Fibroblast of lung (primary cell): ENCODE measurements at regions not wholly inside any gene's neighbourhood (a gene's known extent, or its start where the extent isn't known, plus 50 kb on each side); places are given as distances from the start of the nearest gene placed in this dataset.
A peak's percentile ranks its signal among the peaks of the same experiment; 100 is the strongest.

Source experiments
- DNase-seq, 2 donors: peaks; one replicate each; pipeline versions ENCODE4 v3.0.0 to v3.0.0-alpha.2; 2010; ENCODE audit warnings: low read depth in 2 of 2
- H2AFZ ChIP-seq: 2 replicates; pipeline ENCODE4 v1.5.1; 2012; ENCODE audit warnings: low read length, control low read depth, inconsistent platforms
- H3K27ac ChIP-seq: 2 replicates; pipeline ENCODE4 v1.5.1; 2011; ENCODE audit warnings: low read length, control low read depth; ENCODE audit not compliant: insufficient read depth
- H3K27me3 ChIP-seq: 2 replicates; pipeline ENCODE4 v1.5.1; 2011; ENCODE audit warnings: mild to moderate bottlenecking, low read length; ENCODE audit not compliant: control insufficient read depth, insufficient read depth
- H3K36me3 ChIP-seq: 2 replicates; pipeline ENCODE4 v1.5.1; 2011; ENCODE audit warnings: low read length; ENCODE audit not compliant: control insufficient read depth, insufficient read depth
- H3K4me1 ChIP-seq: 2 replicates; pipeline ENCODE4 v1.5.1; 2011; ENCODE audit warnings: low read length; ENCODE audit not compliant: control insufficient read depth, insufficient read depth; ENCODE audit errors: extremely low read depth
- H3K4me2 ChIP-seq: 2 replicates; pipeline ENCODE4 v1.5.1; 2011; ENCODE audit warnings: low read length, control low read depth; ENCODE audit not compliant: insufficient read depth; ENCODE audit errors: extremely low read depth
- H3K4me3 ChIP-seq, 4 experiments: fragments of 200-600 bp in 1 of 4; sonication (generic) in 1 of 4; replicated peaks in 1 of 4; 2 replicates each; pipeline ENCODE4 v1.5.1; 2011 to 2016; ENCODE audit warnings: low read length in 4 of 4, low read depth in 3 of 4, mild to moderate bottlenecking in 3 of 4, control low read depth in 2 of 4, inconsistent platforms in 1 of 4, mixed read lengths in 1 of 4; ENCODE audit not compliant: insufficient read depth in 1 of 4; ENCODE audit errors: control extremely low read depth in 1 of 4
- H3K79me2 ChIP-seq: 2 replicates; pipeline ENCODE4 v1.5.1; 2012; ENCODE audit warnings: mild to moderate bottlenecking, low read length, inconsistent platforms; ENCODE audit not compliant: control insufficient read depth, insufficient read depth
- H3K9ac ChIP-seq: 2 replicates; pipeline ENCODE4 v1.5.1; 2011; ENCODE audit warnings: mild to moderate bottlenecking, low read length, control low read depth; ENCODE audit not compliant: insufficient read depth
- H3K9me3 ChIP-seq: 2 replicates; pipeline ENCODE4 v1.5.1; 2012; ENCODE audit warnings: low read depth, low read length; ENCODE audit not compliant: control insufficient read depth, insufficient read depth
- H4K20me1 ChIP-seq: 2 replicates; pipeline ENCODE4 v1.5.1; 2011; ENCODE audit warnings: low read length; ENCODE audit not compliant: control insufficient read depth, insufficient read depth; ENCODE audit errors: extremely low read depth
- CTCF ChIP-seq, 2 donors: IDR thresholded peaks in 1 of 2; conservative IDR thresholded peaks in 1 of 2; 1 replicate in 1 of 2; 2 replicates in 1 of 2; pipeline ENCODE4 v1.5.1; 2011 to 2012; ENCODE audit warnings: low read length in 2 of 2, control low read depth in 1 of 2, inconsistent platforms in 1 of 2, low read depth in 1 of 2, mild to moderate bottlenecking in 1 of 2
- EZH2 ChIP-seq: IDR thresholded peaks from 2 replicates; pipeline ENCODE4 v1.5.1; 2012; ENCODE audit warnings: low read length, control low read depth, mild to moderate bottlenecking; ENCODE audit errors: missing control alignments

- Histone ChIP-seq H2AFZ (no peak overlapping the region), H3K4me1 (peaks cover 11% of the 10 kb centered on the region), H3K4me2 (no peak overlapping the region), H3K9me3 (no peaks in the 10 kb centered on the region), H3K36me3 (no peaks in the 10 kb centered on the region), H3K27me3 (no peaks in the 10 kb centered on the region), H3K9ac (no peak overlapping the region), H4K20me1 (no peaks in the 10 kb centered on the region), H3K79me2 (no peaks in the 10 kb centered on the region), H3K4me3 (no peak overlapping the region), H3K27ac (no peak overlapping the region)
- no peak for TF ChIP-seq EZH2
- TF ChIP-seq CTCF (conservative IDR thresholded peaks at IDR 0.05 in 1 of 2, IDR thresholded peaks at IDR 0.05 in 1 of 2; ENCODE audit: low read depth in 1 of 2, low read length in 2 of 2): no peak
- no peak for DNase-seq
Observed at GRCh38 chr18:67269206-67269605, 247.3 kb downstream of the DSEL start.

GRCh38 chr18:67268530-67268929, 248.0 kb downstream of the DSEL start:
- Histone ChIP-seq H2AFZ (no peak overlapping the region), H3K9me3 (no peaks in the 10 kb centered on the region), H3K4me3 (no peak overlapping the region), H3K36me3 (no peaks in the 10 kb centered on the region), H3K9ac (no peak overlapping the region), H3K79me2 (no peaks in the 10 kb centered on the region), H3K27ac (no peak overlapping the region), H4K20me1 (no peaks in the 10 kb centered on the region), H3K4me1 (peaks cover 11% of the 10 kb centered on the region), H3K4me2 (no peak overlapping the region), H3K27me3 (no peaks in the 10 kb centered on the region)
- no peak for TF ChIP-seq EZH2
- TF ChIP-seq CTCF (conservative IDR thresholded peaks at IDR 0.05 in 1 of 2, IDR thresholded peaks at IDR 0.05 in 1 of 2; ENCODE audit: low read depth in 1 of 2, low read length in 2 of 2): no peak
- DNase-seq: no peak

GRCh38 chr18:67266246-67267237, 250.0 kb downstream of the DSEL start:
- Histone ChIP-seq H3K79me2 (no peaks in the 10 kb centered on the region), H3K9ac (no peak overlapping the region), H3K4me1 (peaks cover 11% of the 10 kb centered on the region), H3K4me2 (peak overlapping the region; percentile 40), H3K36me3 (no peaks in the 10 kb centered on the region), H4K20me1 (no peaks in the 10 kb centered on the region), H2AFZ (peak overlapping the region; percentile 3), H3K27me3 (no peaks in the 10 kb centered on the region), H3K27ac (peak overlapping the region; percentile 62), H3K4me3 (no peak overlapping the region), H3K9me3 (no peaks in the 10 kb centered on the region)
- peak; percentile 49 to 55 for DNase-seq
- TF ChIP-seq CTCF (conservative IDR thresholded peaks at IDR 0.05 in 1 of 2, IDR thresholded peaks at IDR 0.05 in 1 of 2; ENCODE audit: low read depth in 1 of 2, low read length in 2 of 2) (no peak), EZH2 (no peak)
